ENCODE measurements at regions not wholly inside any gene's neighbourhood (a gene's known extent, or its start where the extent isn't known, plus 50 kb on each side); places are given as distances from the start of the nearest gene placed in this dataset.

GRCh38 chr4:31984872-31985271, 1264.7 kb downstream of the PCDH7 start:
- Mint-ChIP-seq H3K4me1 (no peaks in the 10 kb centered on the region), H3K27me3 (no peaks in the 10 kb centered on the region), H3K4me3 (no peak overlapping the region), H3K27ac (no peak overlapping the region), H3K9me3 (peaks cover 4% of the 10 kb centered on the region), H3K36me3 (ENCODE audit: low read depth) (no peaks in the 10 kb centered on the region)
- DNase-seq, result no peak
- intact Hi-C loops (cut with micrococcal nuclease), result no loop called here

- Mint-ChIP-seq H3K27ac (no peak overlapping the region), H3K27me3 (no peaks in the 10 kb centered on the region), H3K36me3 (ENCODE audit: low read depth) (no peaks in the 10 kb centered on the region), H3K9me3 (no peaks in the 10 kb centered on the region), H3K4me3 (no peak overlapping the region), H3K4me1 (no peaks in the 10 kb centered on the region)
- intact Hi-C loops (cut with micrococcal nuclease), result no loop called here
- DNase-seq, result no peak
These were observed 1276.1 kb downstream of the PCDH7 start for GRCh38 chr4:31995943-31996901.

GRCh38 chr4:31998807-31999206, 1278.6 kb downstream of the PCDH7 start:
- Mint-ChIP-seq H3K4me1 (no peaks in the 10 kb centered on the region), H3K9me3 (no peaks in the 10 kb centered on the region), H3K27ac (no peak overlapping the region), H3K36me3 (ENCODE audit: low read depth) (no peaks in the 10 kb centered on the region), H3K27me3 (no peaks in the 10 kb centered on the region), H3K4me3 (no peak overlapping the region)
- intact Hi-C loops (cut with micrococcal nuclease), result no loop called here
- no peak for DNase-seq

- Mint-ChIP-seq H3K4me3 (no peak overlapping the region), H3K9me3 (no peaks in the 10 kb centered on the region), H3K4me1 (no peaks in the 10 kb centered on the region), H3K27me3 (no peaks in the 10 kb centered on the region), H3K36me3 (ENCODE audit: low read depth) (no peaks in the 10 kb centered on the region), H3K27ac (no peak overlapping the region)
- DNase-seq, result no peak
- intact Hi-C loops (cut with micrococcal nuclease), result no loop called here
These were observed 1279.7 kb downstream of the PCDH7 start for GRCh38 chr4:31999848-32000247.

- Mint-ChIP-seq H3K9me3 (no peaks in the 10 kb centered on the region), H3K27me3 (no peaks in the 10 kb centered on the region), H3K4me1 (no peaks in the 10 kb centered on the region), H3K4me3 (no peak overlapping the region), H3K36me3 (ENCODE audit: low read depth) (no peaks in the 10 kb centered on the region), H3K27ac (no peak overlapping the region)
- DNase-seq, result no peak
- intact Hi-C loops (cut with micrococcal nuclease), result no loop called here
These were observed 1280.8 kb downstream of the PCDH7 start for GRCh38 chr4:32000846-32001488.

GRCh38 chr4:32002037-32002747, 1282.0 kb downstream of the PCDH7 start:
- intact Hi-C loops (cut with micrococcal nuclease), result no loop called here
- no peak overlapping the region for H3K27ac Mint-ChIP-seq
- no peaks in the 10 kb centered on the region for H3K4me1 Mint-ChIP-seq
- H3K36me3 Mint-ChIP-seq (ENCODE audit: low read depth), result no peaks in the 10 kb centered on the region
- H3K27me3 Mint-ChIP-seq, result no peaks in the 10 kb centered on the region
- no peaks in the 10 kb centered on the region for H3K9me3 Mint-ChIP-seq
- H3K4me3 Mint-ChIP-seq, result no peak overlapping the region
- no peak for DNase-seq

- Mint-ChIP-seq H3K4me3 (no peak overlapping the region), H3K4me1 (no peaks in the 10 kb centered on the region), H3K9me3 (no peaks in the 10 kb centered on the region), H3K27me3 (no peaks in the 10 kb centered on the region), H3K36me3 (ENCODE audit: low read depth) (no peaks in the 10 kb centered on the region), H3K27ac (no peak overlapping the region)
- DNase-seq, result no peak
- intact Hi-C loops (cut with micrococcal nuclease), result no loop called here
These were observed 1283.4 kb downstream of the PCDH7 start for GRCh38 chr4:32003548-32003947.

- Mint-ChIP-seq H3K27ac (no peak overlapping the region), H3K4me1 (no peaks in the 10 kb centered on the region), H3K4me3 (no peak overlapping the region), H3K27me3 (no peaks in the 10 kb centered on the region), H3K36me3 (ENCODE audit: low read depth) (no peaks in the 10 kb centered on the region), H3K9me3 (no peaks in the 10 kb centered on the region)
- intact Hi-C loops (cut with micrococcal nuclease), result no loop called here
- no peak for DNase-seq
These were observed 1290.1 kb downstream of the PCDH7 start for GRCh38 chr4:32010221-32010620.

GRCh38 chr4:32022071-32022470, 1301.9 kb downstream of the PCDH7 start:
- H3K27ac Mint-ChIP-seq, result no peak overlapping the region
- H3K4me1 Mint-ChIP-seq, result no peaks in the 10 kb centered on the region
- no peak overlapping the region for H3K4me3 Mint-ChIP-seq
- H3K27me3 Mint-ChIP-seq, result no peaks in the 10 kb centered on the region
- no peak for DNase-seq
- H3K9me3 Mint-ChIP-seq, result no peaks in the 10 kb centered on the region
- H3K36me3 Mint-ChIP-seq (ENCODE audit: low read depth), result no peaks in the 10 kb centered on the region
- intact Hi-C loops (cut with micrococcal nuclease), result no loop called here

- H3K36me3 Mint-ChIP-seq (ENCODE audit: low read depth), result no peaks in the 10 kb centered on the region
- no peak overlapping the region for H3K4me3 Mint-ChIP-seq
- no peaks in the 10 kb centered on the region for H3K9me3 Mint-ChIP-seq
- H3K27ac Mint-ChIP-seq, result no peak overlapping the region
- no peaks in the 10 kb centered on the region for H3K4me1 Mint-ChIP-seq
- H3K27me3 Mint-ChIP-seq, result no peaks in the 10 kb centered on the region
- no peak for DNase-seq
- intact Hi-C loops (cut with micrococcal nuclease), result no loop called here
These were observed 1305.8 kb downstream of the PCDH7 start for GRCh38 chr4:32025851-32026459.

GRCh38 chr4:32030406-32030805, 1310.2 kb downstream of the PCDH7 start:
- Mint-ChIP-seq H3K36me3 (ENCODE audit: low read depth) (no peaks in the 10 kb centered on the region), H3K4me1 (no peaks in the 10 kb centered on the region), H3K27me3 (no peaks in the 10 kb centered on the region), H3K9me3 (no peaks in the 10 kb centered on the region), H3K4me3 (no peak overlapping the region), H3K27ac (no peak overlapping the region)
- intact Hi-C loops (cut with micrococcal nuclease), result no loop called here
- DNase-seq, result no peak

- no peaks in the 10 kb centered on the region for H3K27me3 Mint-ChIP-seq
- no peaks in the 10 kb centered on the region for H3K36me3 Mint-ChIP-seq (ENCODE audit: low read depth)
- intact Hi-C loops (cut with micrococcal nuclease), result no loop called here
- no peaks in the 10 kb centered on the region for H3K4me1 Mint-ChIP-seq
- no peak overlapping the region for H3K27ac Mint-ChIP-seq
- H3K9me3 Mint-ChIP-seq, result no peaks in the 10 kb centered on the region
- no peak for DNase-seq
- no peak overlapping the region for H3K4me3 Mint-ChIP-seq
These were observed 1310.9 kb downstream of the PCDH7 start for GRCh38 chr4:32031026-32031425.

GRCh38 chr4:32032136-32032672, 1312.0 kb downstream of the PCDH7 start:
- no peak overlapping the region for H3K27ac Mint-ChIP-seq
- no peak overlapping the region for H3K4me3 Mint-ChIP-seq
- DNase-seq, result no peak
- no peaks in the 10 kb centered on the region for H3K27me3 Mint-ChIP-seq
- no peaks in the 10 kb centered on the region for H3K36me3 Mint-ChIP-seq (ENCODE audit: low read depth)
- intact Hi-C loops (cut with micrococcal nuclease), result no loop called here
- no peaks in the 10 kb centered on the region for H3K9me3 Mint-ChIP-seq
- no peaks in the 10 kb centered on the region for H3K4me1 Mint-ChIP-seq
